ENCODE measurements at regions not wholly inside any gene's neighbourhood (a gene's known extent, or its start where the extent isn't known, plus 50 kb on each side); places are given as distances from the start of the nearest gene placed in this dataset.
"Not testable (repeated sequence)": the region's sequence is repeated elsewhere in the genome, so short reads cannot be mapped to it uniquely, and the experiment has no call there.

- DNase-seq (ENCODE audit: low read depth) = no peak
Observed at GRCh38 chr7:46937826-46938225, 644.1 kb downstream of the TNS3 start.

- peak; percentile 87 for DNase-seq (ENCODE audit: low read depth)
Observed at GRCh38 chr7:46934198-46934825, 647.6 kb downstream of the TNS3 start.

GRCh38 chr7:46933596-46933995 lies 648.3 kb downstream of the TNS3 start:
- peak; percentile 33 for DNase-seq (ENCODE audit: low read depth)

- DNase-seq (ENCODE audit: low read depth) = peak; percentile 93
Observed at GRCh38 chr7:46932676-46933424, 649.1 kb downstream of the TNS3 start.

- DNase-seq (ENCODE audit: low read depth) = no peak
Observed at GRCh38 chr7:46932306-46932675, 649.6 kb downstream of the TNS3 start.

- DNase-seq (ENCODE audit: low read depth) = peak; percentile 98
Observed at GRCh38 chr7:46930366-46930765, 651.5 kb downstream of the TNS3 start.

- DNase-seq (ENCODE audit: low read depth) = no peak
Observed at GRCh38 chr7:46929359-46929758, 652.6 kb downstream of the TNS3 start.

- no peak for DNase-seq (ENCODE audit: low read depth)
Observed at GRCh38 chr7:46928719-46929118, 653.2 kb downstream of the TNS3 start.

GRCh38 chr7:46927131-46927810 lies 654.6 kb downstream of the TNS3 start:
- DNase-seq (ENCODE audit: low read depth) = no peak

GRCh38 chr7:46916581-46916980 lies 665.3 kb downstream of the TNS3 start:
- DNase-seq (ENCODE audit: low read depth) = no peak

GRCh38 chr7:46912692-46913091 lies 669.2 kb downstream of the TNS3 start:
- DNase-seq (ENCODE audit: low read depth) = no peak

GRCh38 chr7:46909601-46910051 lies 672.3 kb downstream of the TNS3 start:
- DNase-seq (ENCODE audit: low read depth) = peak; percentile 87

- peak; percentile 96 for DNase-seq (ENCODE audit: low read depth)
Observed at GRCh38 chr7:46908770-46909169, 673.1 kb downstream of the TNS3 start.

GRCh38 chr7:46904523-46904922 lies 677.4 kb downstream of the TNS3 start:
- DNase-seq (ENCODE audit: low read depth) = not testable (repeated sequence)

GRCh38 chr7:46902463-46902862 lies 679.4 kb downstream of the TNS3 start:
- DNase-seq (ENCODE audit: low read depth) = no peak

- peak; percentile 8 for DNase-seq (ENCODE audit: low read depth)
Observed at GRCh38 chr7:46900312-46901263, 681.3 kb downstream of the TNS3 start.

GRCh38 chr7:46897381-46897780 lies 684.5 kb downstream of the TNS3 start:
- DNase-seq (ENCODE audit: low read depth) = no peak

- DNase-seq (ENCODE audit: low read depth) = no peak
Observed at GRCh38 chr7:46886669-46887374, 695.1 kb downstream of the TNS3 start.

GRCh38 chr7:46885167-46885566 lies 696.7 kb downstream of the TNS3 start:
- DNase-seq (ENCODE audit: low read depth) = no peak

- no peak for DNase-seq (ENCODE audit: low read depth)
Observed at GRCh38 chr7:46881507-46882127, 700.3 kb downstream of the TNS3 start.
